NB4 (cell line): ENCODE measurements at regions not wholly inside any gene's neighbourhood (a gene's known extent, or its start where the extent isn't known, plus 50 kb on each side); places are given as distances from the start of the nearest gene placed in this dataset.

Experiments used
- DNase-seq: peaks from one replicate; pipeline ENCODE4 v3.0.0; 2010; ENCODE audit warnings: low read depth
- H3K4me3 ChIP-seq: one replicate; pipeline ENCODE4 v1.5.1; 2011; ENCODE audit warnings: mild to moderate bottlenecking, low read depth, low read length, moderate library complexity
- MYC ChIP-seq: IDR thresholded peaks from 2 replicates; pipeline ENCODE4 v1.6.1; 2011; ENCODE audit warnings: low read depth, low read length
- POLR2A ChIP-seq: IDR thresholded peaks from 2 replicates; pipeline ENCODE4 v1.6.1; 2011; ENCODE audit warnings: mild to moderate bottlenecking; ENCODE audit not compliant: insufficient read length; ENCODE audit errors: extremely low read depth
- TF ChIP-seq, protein P1 (sequence below): IDR thresholded peaks from one replicate; pipeline ENCODE4 v1.5.1; 2012; ENCODE audit warnings: low read depth, low read length
- TF ChIP-seq, protein P2 (sequence below): IDR thresholded peaks from 2 replicates; pipeline ENCODE4 v1.6.1; 2011; ENCODE audit warnings: low read depth, low read length

DNA sequence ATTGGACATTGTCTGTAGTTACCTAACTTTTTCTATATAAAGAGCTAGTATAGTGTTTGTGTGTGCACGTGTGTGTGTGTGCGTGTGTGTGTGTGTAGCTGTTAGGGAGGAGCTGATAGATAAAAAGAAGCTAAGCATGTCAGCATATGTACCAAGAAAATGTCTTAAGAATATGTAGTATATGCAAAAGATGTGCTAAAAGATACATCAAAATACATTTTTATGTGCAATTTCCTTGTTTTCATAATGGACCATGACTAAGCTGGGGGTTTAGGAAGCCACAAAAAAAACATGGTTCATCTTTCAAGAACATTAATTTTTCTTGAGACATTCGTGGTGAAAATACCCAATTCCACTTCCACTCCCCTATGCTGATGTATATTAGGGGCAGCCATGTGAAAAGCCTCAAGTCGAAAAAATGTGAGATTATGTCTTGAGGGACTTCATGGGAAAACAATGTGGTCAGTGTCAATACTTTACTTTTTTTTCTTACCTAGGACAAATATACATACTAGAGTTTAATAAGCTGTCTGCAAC lies 1599.7 kb downstream of the ARAP2 start:
- TF ChIP-seq, protein P1, sequence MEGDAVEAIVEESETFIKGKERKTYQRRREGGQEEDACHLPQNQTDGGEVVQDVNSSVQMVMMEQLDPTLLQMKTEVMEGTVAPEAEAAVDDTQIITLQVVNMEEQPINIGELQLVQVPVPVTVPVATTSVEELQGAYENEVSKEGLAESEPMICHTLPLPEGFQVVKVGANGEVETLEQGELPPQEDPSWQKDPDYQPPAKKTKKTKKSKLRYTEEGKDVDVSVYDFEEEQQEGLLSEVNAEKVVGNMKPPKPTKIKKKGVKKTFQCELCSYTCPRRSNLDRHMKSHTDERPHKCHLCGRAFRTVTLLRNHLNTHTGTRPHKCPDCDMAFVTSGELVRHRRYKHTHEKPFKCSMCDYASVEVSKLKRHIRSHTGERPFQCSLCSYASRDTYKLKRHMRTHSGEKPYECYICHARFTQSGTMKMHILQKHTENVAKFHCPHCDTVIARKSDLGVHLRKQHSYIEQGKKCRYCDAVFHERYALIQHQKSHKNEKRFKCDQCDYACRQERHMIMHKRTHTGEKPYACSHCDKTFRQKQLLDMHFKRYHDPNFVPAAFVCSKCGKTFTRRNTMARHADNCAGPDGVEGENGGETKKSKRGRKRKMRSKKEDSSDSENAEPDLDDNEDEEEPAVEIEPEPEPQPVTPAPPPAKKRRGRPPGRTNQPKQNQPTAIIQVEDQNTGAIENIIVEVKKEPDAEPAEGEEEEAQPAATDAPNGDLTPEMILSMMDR = no peak
- TF ChIP-seq, protein P2, sequence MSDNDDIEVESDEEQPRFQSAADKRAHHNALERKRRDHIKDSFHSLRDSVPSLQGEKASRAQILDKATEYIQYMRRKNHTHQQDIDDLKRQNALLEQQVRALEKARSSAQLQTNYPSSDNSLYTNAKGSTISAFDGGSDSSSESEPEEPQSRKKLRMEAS = no peak
- no peak for TF ChIP-seq POLR2A
- TF ChIP-seq MYC = no peak
- DNase-seq = no peak
- H3K4me3 ChIP-seq = no peak overlapping the region

DNA sequence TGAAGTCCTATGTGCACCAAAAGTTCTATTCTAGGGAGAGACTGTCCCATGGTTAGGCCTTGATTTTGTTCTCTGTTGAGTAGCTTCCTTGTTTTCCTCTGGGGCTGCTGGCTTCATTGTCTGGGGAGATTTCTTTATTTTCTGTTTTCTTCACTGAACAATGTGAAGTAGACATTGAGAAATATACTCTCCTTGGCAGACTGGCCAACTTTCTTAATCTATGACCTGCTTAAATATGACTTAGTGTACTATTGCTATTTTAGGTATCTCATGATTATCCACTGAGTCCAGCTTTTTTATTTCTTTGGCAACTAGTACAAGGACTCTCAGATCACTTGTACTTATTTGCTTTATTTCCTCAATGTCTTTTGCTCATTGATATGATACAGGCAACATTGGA lies 1594.6 kb downstream of the ARAP2 start:
- TF ChIP-seq POLR2A (no peak), MYC (no peak)
- TF ChIP-seq, protein P2 = no peak
- TF ChIP-seq, protein P1 = no peak
- no peak overlapping the region for H3K4me3 ChIP-seq
- DNase-seq = no peak

DNA sequence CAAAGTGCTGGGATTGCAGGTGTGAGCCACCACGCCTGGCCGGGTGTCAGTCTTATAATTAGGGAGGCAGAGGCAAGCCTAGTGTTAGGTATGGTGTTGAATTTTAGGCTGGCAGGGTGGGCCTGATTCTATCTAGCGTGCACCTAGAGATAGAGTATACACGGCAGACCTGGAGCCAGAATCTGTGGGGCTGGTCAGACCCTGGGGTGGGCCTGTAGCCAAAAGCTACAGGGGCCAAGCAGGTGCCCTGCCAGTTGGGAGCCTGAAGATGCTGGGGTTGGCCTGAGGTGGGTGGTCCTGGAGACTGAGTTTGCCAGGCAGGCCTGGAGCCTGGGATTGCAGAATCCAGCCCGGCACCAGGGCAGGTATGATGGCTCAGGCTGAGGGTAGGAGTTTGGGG lies 1580.3 kb downstream of the ARAP2 start:
- no peak for DNase-seq
- no peak overlapping the region for H3K4me3 ChIP-seq
- TF ChIP-seq, protein P1 = no peak
- TF ChIP-seq MYC (no peak), POLR2A (no peak)
- TF ChIP-seq, protein P2 = no peak

DNA sequence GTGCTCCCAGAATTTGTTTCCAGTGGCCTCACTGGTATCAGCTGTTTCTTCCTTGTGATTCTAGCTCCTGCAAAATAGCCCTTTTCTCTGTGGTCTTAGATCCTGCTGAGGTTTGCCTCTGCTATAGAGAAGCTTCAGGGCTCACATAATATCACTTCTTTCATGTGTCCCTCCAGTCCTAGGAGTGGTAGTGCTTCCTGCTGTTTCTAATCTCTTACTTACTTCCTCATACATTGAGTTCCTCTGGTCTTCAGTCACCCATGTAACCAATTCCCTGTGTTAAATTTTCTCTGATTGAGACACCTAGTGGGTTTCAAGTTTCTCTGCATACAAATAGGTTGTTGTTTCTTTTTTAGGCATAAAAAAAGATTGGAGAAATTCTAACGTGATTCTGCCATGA lies 1567.9 kb downstream of the ARAP2 start:
- DNase-seq = no peak
- no peak overlapping the region for H3K4me3 ChIP-seq
- TF ChIP-seq, protein P1 = no peak
- TF ChIP-seq MYC (no peak), POLR2A (no peak)
- TF ChIP-seq, protein P2 = no peak

DNA sequence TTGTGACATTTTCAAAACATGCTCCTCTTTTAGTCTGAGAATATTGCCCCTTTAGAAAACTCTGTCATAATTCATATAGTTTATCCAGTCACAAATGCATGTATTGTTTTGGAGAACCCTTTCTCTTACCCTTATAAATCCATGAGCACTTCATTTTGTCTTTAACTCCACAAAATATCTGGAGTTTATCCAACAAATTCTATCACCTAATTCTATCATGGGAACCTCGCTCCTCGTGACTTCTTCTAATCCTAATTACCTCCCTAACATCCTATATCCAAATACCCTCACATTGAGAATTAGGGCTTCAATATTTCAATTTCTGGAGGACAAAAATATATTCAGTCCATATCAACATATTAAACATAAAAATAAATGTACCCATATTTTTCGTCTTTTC lies 1565.9 kb downstream of the ARAP2 start:
- H3K4me3 ChIP-seq = no peak overlapping the region
- TF ChIP-seq, protein P2 = no peak
- TF ChIP-seq MYC = no peak
- no peak for TF ChIP-seq POLR2A
- TF ChIP-seq, protein P1 = no peak
- no peak for DNase-seq

DNA sequence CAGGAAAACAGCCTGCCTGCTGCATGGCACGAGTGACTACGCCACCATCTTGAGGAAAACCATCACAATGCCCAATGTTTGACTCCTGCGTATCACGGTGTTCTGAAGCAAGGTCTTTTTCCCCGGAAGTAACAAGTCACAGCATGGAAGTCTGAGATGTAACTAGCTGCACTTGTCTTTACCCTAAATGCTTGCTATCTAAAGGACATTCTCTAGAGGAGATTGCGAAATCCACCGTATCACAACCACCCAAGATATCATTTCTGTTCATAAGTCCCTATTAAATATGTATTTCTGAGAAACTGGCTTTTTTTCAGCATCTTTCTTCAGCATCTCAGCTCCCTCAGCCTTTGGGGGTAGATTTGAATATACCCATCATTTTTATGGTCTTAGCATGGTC lies 1565.1 kb downstream of the ARAP2 start:
- no peak overlapping the region for H3K4me3 ChIP-seq
- TF ChIP-seq, protein P1 = no peak
- TF ChIP-seq POLR2A (no peak), MYC (no peak)
- TF ChIP-seq, protein P2 = no peak
- DNase-seq = no peak
